B cell (primary cell): ENCODE measurements at regions not wholly inside any gene's neighbourhood (a gene's known extent, or its start where the extent isn't known, plus 50 kb on each side); places are given as distances from the start of the nearest gene placed in this dataset.

Experiments
- EZH2 ChIP-seq: IDR thresholded peaks from 2 replicates; pipeline ENCODE4 v1.6.1; 2012; ENCODE audit warnings: borderline replicate concordance, low read depth, mild to moderate bottlenecking, moderate library complexity, low read length; ENCODE audit not compliant: insufficient read depth, poor library complexity, severe bottlenecking
- TF ChIP-seq, protein P1 (sequence below): fragments of 200-600 bp; IDR thresholded peaks from one replicate; pipeline ENCODE4 v1.8.0; 2022; ENCODE audit warnings: antibody characterized with exemption, mild to moderate bottlenecking

DNA sequence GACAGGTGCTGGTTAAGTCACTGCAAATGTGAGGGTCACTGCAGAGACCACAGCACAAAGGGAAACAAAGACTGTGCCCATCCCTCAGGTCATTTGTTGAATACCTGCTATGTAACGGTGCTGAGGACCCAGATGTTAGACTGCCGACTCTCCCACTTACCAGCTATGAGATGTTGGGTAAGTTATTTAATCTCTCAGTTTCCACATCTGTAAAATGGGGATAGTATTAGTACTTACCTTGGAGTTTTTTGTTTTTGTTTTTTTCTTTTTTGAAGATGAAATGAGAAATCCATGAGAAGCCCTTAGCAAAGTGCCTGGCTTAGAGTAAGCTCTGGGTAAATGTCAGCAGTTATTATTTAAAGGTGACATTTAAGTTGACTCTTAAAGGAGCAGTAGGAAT is 50.5 kb upstream of the PMFBP1 start:
- TF ChIP-seq, protein P1, sequence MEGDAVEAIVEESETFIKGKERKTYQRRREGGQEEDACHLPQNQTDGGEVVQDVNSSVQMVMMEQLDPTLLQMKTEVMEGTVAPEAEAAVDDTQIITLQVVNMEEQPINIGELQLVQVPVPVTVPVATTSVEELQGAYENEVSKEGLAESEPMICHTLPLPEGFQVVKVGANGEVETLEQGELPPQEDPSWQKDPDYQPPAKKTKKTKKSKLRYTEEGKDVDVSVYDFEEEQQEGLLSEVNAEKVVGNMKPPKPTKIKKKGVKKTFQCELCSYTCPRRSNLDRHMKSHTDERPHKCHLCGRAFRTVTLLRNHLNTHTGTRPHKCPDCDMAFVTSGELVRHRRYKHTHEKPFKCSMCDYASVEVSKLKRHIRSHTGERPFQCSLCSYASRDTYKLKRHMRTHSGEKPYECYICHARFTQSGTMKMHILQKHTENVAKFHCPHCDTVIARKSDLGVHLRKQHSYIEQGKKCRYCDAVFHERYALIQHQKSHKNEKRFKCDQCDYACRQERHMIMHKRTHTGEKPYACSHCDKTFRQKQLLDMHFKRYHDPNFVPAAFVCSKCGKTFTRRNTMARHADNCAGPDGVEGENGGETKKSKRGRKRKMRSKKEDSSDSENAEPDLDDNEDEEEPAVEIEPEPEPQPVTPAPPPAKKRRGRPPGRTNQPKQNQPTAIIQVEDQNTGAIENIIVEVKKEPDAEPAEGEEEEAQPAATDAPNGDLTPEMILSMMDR, result no peak
- no peak for TF ChIP-seq EZH2
